HG03108 (cell line): ENCODE measurements at regions not wholly inside any gene's neighbourhood (a gene's known extent, or its start where the extent isn't known, plus 50 kb on each side); places are given as distances from the start of the nearest gene placed in this dataset.
A peak's percentile ranks its signal among the peaks of the same experiment; 100 is the strongest.

ENCODE experiments used
- ATAC-seq: cut with Tn5 transposase; IDR thresholded peaks from one replicate; pipeline ENCODE4 v1.9.1; 2021; ENCODE audit warnings: moderate library complexity; ENCODE audit not compliant: unreplicated experiment

- no peak for ATAC-seq
Measured at GRCh38 chr1:99152132-99152531, 112.2 kb upstream of the PLPPR4 start.

GRCh38 chr1:99163671-99164070 is 100.6 kb upstream of the PLPPR4 start:
- ATAC-seq = no peak

- no peak for ATAC-seq
Measured at GRCh38 chr1:99170516-99170915, 93.8 kb upstream of the PLPPR4 start.

- ATAC-seq = no peak
Measured at GRCh38 chr1:99171184-99171813, 93.0 kb upstream of the PLPPR4 start.

DNA sequence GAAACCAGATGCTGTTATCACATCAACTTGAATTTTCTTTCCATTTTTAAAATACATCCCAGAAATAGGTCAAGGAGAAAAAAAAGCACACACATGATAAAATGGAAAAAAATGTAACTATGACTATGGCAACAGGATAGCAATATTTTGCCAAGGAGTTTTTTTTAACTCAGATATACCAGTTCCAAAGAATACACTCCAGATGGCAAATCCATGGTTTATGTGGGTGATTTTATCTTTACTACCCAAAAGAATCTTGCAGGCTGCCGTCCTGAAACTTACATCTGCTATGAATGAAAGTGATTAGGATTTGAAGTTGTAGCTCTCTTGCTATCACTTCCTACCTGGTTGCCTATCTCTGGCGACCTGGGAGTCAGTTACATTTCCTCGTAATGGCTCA is 91.0 kb upstream of the PLPPR4 start:
- no peak for ATAC-seq

- no peak for ATAC-seq
Measured at GRCh38 chr1:99173900-99174299, 90.4 kb upstream of the PLPPR4 start.

DNA sequence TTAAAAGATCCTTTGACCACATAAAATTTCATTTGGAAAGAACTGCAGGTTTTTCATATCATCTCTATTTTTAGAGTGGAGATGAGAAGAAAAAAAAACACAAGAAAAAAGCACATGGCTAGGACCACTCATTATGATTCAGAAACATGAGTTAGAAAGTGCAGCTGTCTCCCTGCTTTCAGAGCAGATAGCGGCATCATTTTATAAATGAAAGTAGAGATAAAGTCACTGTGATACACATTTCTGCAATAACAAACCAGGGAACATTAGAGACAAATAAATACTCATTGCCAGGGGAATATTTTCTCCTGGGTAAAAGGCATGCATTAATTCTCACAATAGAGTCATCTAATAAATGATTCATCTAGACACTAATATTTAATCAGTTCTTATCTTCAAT is 87.5 kb upstream of the PLPPR4 start:
- no peak for ATAC-seq

GRCh38 chr1:99177465-99177864 is 86.8 kb upstream of the PLPPR4 start:
- ATAC-seq = no peak

GRCh38 chr1:99180343-99180808 is 83.9 kb upstream of the PLPPR4 start:
- ATAC-seq = peak; percentile 93

DNA sequence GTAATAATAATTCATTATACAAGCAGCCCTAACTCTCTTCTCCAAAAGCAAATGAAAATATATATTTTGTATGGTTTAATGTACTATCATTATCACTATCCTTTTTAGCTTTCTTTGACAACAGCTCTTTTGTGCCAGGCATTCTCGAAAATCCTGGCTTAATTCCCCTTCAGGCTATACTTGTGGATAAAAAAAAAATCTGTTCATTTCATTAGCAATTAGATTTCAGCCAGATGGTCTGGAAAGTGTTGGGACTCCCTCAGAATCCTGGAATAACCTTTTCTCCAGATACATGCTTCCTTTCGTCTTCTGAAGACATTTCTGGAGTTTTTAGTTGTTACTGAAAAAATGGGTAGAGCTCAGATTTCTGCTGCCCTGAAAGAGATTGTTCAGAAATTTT is 83.4 kb upstream of the PLPPR4 start:
- no peak for ATAC-seq

DNA sequence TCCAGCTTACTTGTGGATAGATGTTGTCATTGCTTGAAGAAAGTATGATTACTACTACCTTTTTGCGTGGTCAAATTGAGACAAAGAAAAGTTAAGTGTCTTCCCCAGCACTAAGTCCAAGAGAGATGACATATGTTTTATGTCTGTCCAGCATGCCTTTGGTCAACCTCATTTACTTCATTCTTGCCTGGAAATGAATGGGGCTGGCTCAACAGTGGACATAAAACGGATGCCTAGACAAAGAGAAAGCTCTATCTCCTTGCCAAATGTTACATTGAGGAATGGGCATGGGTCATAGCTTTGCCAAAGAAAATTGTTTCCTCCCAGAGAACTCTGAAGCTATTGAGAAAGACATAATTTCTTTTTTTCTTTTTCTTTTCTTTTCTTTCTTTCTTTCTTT is 82.4 kb upstream of the PLPPR4 start:
- no peak for ATAC-seq

GRCh38 chr1:99185196-99185595 is 79.1 kb upstream of the PLPPR4 start:
- ATAC-seq = no peak

DNA sequence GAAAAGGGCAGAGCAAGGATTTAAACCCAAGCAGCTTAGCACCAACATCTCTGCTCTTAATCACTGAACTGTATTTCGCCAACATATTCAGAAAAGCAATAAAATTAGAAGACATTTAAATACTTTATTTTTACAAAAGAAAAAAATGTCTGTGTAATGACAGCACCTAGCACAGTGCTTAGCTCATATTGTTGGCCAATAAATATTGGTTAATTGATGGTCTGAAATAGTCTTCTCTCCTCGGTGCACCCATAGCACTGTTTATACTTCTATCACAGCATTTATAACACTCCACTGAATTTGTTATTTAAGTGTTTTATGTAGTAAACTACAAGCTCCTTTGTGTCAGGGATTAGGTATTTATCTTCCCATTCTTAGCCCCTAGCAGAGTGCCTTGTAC is 70.9 kb upstream of the PLPPR4 start:
- no peak for ATAC-seq

GRCh38 chr1:99198393-99198792 is 65.9 kb upstream of the PLPPR4 start:
- ATAC-seq = no peak

DNA sequence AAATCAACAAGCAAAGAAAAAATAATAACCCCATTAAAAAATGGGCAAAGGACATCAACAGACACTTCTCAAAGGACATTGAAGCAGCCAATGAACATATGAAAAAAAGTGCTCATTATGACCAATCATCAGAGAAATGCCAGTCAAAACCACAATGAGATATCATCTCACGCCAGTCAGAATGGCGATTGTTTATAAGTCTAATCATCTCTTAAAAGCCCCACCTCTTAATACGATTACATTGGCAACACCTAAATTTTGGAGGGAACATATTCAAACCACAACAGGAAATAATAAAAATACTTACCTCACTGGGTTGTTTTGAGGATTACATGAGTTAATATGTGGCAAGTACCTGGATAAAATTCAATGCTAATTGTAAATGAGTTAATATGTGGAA is 57.1 kb upstream of the PLPPR4 start:
- no peak for ATAC-seq
